Activated T-helper 2 cell treated with anti-CD3 and anti-CD28 coated beads, Interferon-gamma antibody, Interleukin-2, Interleukin-4, amounts not matched to agents 10 μg/mL and 5 μg/mL and 100 μg/mL, durations not matched to agents 14 hours and 24 hours and 36 hours (primary cell): ENCODE measurements at regions not wholly inside any gene's neighbourhood (a gene's known extent, or its start where the extent isn't known, plus 50 kb on each side); places are given as distances from the start of the nearest gene placed in this dataset.

Experiments
- DNase-seq: peaks from one replicate; pipeline ENCODE4 v3.0.0; 2021; ENCODE audit warnings: low spot score
- H3K27ac Mint-ChIP-seq: one replicate; pipeline ENCODE4 v1.8.0; 2021; ENCODE audit warnings: mixed read lengths
- H3K27me3 Mint-ChIP-seq: one replicate; pipeline ENCODE4 v1.8.0; 2021; ENCODE audit warnings: low read depth, mixed read lengths
- H3K36me3 Mint-ChIP-seq: one replicate; pipeline ENCODE4 v1.8.0; 2021; ENCODE audit warnings: low read depth, mixed read lengths
- H3K4me1 Mint-ChIP-seq: one replicate; pipeline ENCODE4 v1.8.0; 2021; ENCODE audit warnings: low read depth, mixed read lengths
- H3K4me3 Mint-ChIP-seq: one replicate; pipeline ENCODE4 v1.8.0; 2021; ENCODE audit warnings: low read depth, mild to moderate bottlenecking, moderate library complexity, mixed read lengths
- H3K9me3 Mint-ChIP-seq: one replicate; pipeline ENCODE4 v1.8.0; 2021; ENCODE audit warnings: mixed read lengths
- intact Hi-C: fragments of 100-400 bp; cut with micrococcal nuclease; formaldehyde crosslinking; loops from one replicate; pipeline ENCODE4 v1.15.1; 2023

DNA sequence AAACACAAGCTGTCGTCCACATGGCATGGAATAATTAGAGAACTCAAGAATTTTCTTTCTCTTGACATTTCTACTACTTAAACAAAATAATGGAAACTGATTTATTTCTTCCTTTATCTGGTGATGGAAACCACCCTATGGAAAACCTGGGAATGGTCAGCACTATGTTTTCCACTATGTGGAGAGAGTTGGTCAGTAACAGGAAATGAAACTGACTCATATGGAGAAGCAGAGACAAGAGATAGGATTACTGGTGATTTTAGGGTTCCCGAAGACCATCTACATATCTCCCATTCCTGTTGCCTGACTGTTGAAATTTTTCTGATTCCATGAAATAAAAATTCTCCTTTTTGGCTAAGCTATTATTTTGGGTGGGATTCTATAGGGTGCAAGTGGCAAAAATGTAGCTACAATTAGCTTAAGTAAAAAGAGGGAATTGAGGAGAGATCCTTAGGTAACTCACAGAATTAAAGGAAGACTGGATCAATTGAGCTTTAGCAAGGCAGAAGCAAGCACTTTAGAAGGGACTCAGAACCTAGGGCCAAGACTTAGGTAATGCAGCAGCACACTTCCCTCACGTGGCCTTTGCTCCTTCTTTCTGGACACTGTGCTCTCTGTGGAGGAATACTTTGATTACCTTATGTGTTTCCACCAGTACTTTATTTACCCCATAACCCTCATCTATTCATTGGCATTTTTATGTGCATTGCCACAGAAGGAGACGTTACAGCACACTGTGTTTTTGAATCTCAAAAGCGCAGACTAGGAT, 89.6 kb downstream of the LEPR start:
- no peak overlapping the region for H3K4me3 Mint-ChIP-seq
- no peak for DNase-seq
- H3K27me3 Mint-ChIP-seq, result peaks cover 3% of the 10 kb centered on the region
- H3K4me1 Mint-ChIP-seq, result peaks cover 2% of the 10 kb centered on the region
- H3K9me3 Mint-ChIP-seq, result no peaks in the 10 kb centered on the region
- H3K36me3 Mint-ChIP-seq, result no peaks in the 10 kb centered on the region
- no peak overlapping the region for H3K27ac Mint-ChIP-seq
- intact Hi-C loops, result no loop called here

DNA sequence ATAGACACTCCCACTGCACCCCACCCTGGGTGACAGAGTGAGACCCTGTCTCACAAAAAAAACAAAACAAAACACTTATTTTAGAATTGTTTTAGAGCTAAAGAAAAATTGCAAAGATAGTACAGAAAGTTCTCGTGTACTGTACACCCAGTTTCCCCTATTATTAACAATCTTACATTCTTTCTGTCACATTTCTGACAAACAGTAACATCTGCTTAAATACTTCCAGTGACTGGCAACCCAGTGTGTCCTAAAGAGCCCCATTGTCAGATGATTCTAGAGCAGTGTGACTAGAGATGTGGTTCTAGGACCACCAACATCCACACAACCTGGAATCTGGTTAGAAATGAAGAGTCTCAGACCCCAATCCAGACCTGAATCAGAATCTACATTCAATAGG, 90.5 kb downstream of the LEPR start:
- no peaks in the 10 kb centered on the region for H3K9me3 Mint-ChIP-seq
- no peaks in the 10 kb centered on the region for H3K27me3 Mint-ChIP-seq
- peaks cover 2% of the 10 kb centered on the region for H3K4me1 Mint-ChIP-seq
- H3K36me3 Mint-ChIP-seq, result no peaks in the 10 kb centered on the region
- DNase-seq, result no peak
- H3K4me3 Mint-ChIP-seq, result no peak overlapping the region
- H3K27ac Mint-ChIP-seq, result no peak overlapping the region
- intact Hi-C loops, result no loop called here

- Mint-ChIP-seq H3K4me3 (no peak overlapping the region), H3K4me1 (peaks cover 2% of the 10 kb centered on the region), H3K9me3 (no peaks in the 10 kb centered on the region), H3K36me3 (no peaks in the 10 kb centered on the region), H3K27ac (no peak overlapping the region), H3K27me3 (no peaks in the 10 kb centered on the region)
- intact Hi-C loops, result no loop called here
- DNase-seq, result no peak
These were observed 91.9 kb downstream of the LEPR start for GRCh38 chr1:65512383-65512782.

DNA sequence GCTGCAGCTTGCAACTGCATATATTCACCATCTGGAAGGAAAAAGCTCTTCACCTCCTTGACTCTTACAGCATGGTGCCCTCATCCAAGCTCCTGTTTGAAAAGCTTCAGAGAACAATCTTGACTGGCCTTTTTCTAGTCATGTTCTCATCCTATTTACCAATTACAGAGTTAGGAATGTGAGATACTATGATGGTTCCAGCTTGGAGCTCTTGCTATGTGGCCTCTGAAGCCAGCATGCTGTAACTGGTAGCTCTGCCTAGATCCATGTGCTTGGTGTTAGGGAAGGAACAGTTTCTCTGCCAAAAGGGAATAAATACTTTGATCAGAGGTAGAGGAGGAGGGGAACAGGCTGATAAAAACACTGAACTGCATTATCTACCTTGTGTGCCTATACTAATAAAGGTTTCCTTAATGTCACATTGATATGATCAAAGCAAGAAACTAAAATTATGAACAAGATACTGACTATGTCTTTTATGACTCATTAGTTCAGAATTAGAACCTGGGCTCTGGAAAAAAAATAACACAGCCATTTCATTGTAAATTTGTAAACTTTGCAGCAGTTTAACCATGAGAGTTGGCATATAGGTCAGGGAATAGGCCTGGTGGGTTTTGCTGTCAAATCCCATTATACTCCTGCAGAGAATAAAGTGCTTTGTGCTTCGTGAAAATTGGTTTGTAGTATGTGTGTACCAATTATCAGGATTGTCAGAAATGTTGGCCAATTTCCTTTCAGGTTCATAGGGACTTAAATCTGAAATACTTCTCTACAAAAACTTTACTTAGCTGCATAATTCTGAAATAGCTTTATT, 92.7 kb downstream of the LEPR start:
- Mint-ChIP-seq H3K27me3 (no peaks in the 10 kb centered on the region), H3K27ac (no peak overlapping the region), H3K9me3 (no peaks in the 10 kb centered on the region), H3K4me1 (peaks cover 2% of the 10 kb centered on the region), H3K4me3 (no peak overlapping the region), H3K36me3 (no peaks in the 10 kb centered on the region)
- DNase-seq, result no peak
- intact Hi-C loops, result no loop called here

DNA sequence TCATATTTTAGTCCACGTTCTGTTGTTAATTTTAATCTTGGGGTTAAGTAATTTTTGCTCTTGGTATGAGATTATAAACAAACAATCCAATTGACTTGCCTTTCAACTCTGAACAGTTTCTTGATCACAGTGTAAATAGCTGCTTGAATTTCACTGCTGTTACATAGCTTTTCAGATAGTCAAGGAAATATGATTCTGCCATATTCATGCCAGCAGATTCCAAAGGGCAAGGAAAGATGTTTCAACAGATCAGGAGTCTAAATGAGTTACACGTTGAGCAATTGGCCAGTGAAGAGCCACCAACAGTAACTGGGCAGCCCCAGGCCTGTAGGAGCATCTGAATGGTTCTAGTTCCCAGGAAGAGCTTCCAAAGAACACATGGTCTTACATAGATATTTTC, 93.6 kb downstream of the LEPR start:
- no peak for DNase-seq
- intact Hi-C loops, result no loop called here
- Mint-ChIP-seq H3K9me3 (no peaks in the 10 kb centered on the region), H3K27ac (no peak overlapping the region), H3K27me3 (no peaks in the 10 kb centered on the region), H3K4me1 (peaks cover 2% of the 10 kb centered on the region), H3K4me3 (no peak overlapping the region), H3K36me3 (no peaks in the 10 kb centered on the region)

- Mint-ChIP-seq H3K36me3 (no peaks in the 10 kb centered on the region), H3K9me3 (no peaks in the 10 kb centered on the region), H3K4me1 (peaks cover 4% of the 10 kb centered on the region), H3K4me3 (peak overlapping the region; percentile 18), H3K27ac (no peak overlapping the region), H3K27me3 (peaks cover 34% of the 10 kb centered on the region)
- intact Hi-C loops, result no loop called here
- no peak for DNase-seq
These were observed 104.4 kb downstream of the LEPR start for GRCh38 chr1:65524931-65525265.

- peaks cover 4% of the 10 kb centered on the region for H3K4me1 Mint-ChIP-seq
- H3K27ac Mint-ChIP-seq, result no peak overlapping the region
- H3K36me3 Mint-ChIP-seq, result no peaks in the 10 kb centered on the region
- H3K4me3 Mint-ChIP-seq, result peak overlapping the region; percentile 18
- intact Hi-C loops, result no loop called here
- H3K27me3 Mint-ChIP-seq, result peaks cover 34% of the 10 kb centered on the region
- no peaks in the 10 kb centered on the region for H3K9me3 Mint-ChIP-seq
- DNase-seq, result no peak
These were observed 105.0 kb downstream of the LEPR start for GRCh38 chr1:65525266-65526048.

GRCh38 chr1:65526049-65526556, 105.6 kb downstream of the LEPR start:
- H3K36me3 Mint-ChIP-seq, result no peaks in the 10 kb centered on the region
- intact Hi-C loops, result no loop called here
- DNase-seq, result no peak
- no peak overlapping the region for H3K4me3 Mint-ChIP-seq
- peaks cover 37% of the 10 kb centered on the region for H3K27me3 Mint-ChIP-seq
- peaks cover 4% of the 10 kb centered on the region for H3K4me1 Mint-ChIP-seq
- no peak overlapping the region for H3K27ac Mint-ChIP-seq
- H3K9me3 Mint-ChIP-seq, result no peaks in the 10 kb centered on the region

GRCh38 chr1:65527190-65527589, 106.7 kb downstream of the LEPR start:
- intact Hi-C loops, result no loop called here
- no peak for DNase-seq
- Mint-ChIP-seq H3K4me1 (peaks cover 4% of the 10 kb centered on the region), H3K27ac (no peak overlapping the region), H3K36me3 (no peaks in the 10 kb centered on the region), H3K27me3 (peaks cover 37% of the 10 kb centered on the region), H3K4me3 (no peak overlapping the region), H3K9me3 (no peaks in the 10 kb centered on the region)

GRCh38 chr1:65527707-65528503, 107.4 kb downstream of the LEPR start:
- DNase-seq, result no peak
- Mint-ChIP-seq H3K4me3 (no peak overlapping the region), H3K9me3 (no peaks in the 10 kb centered on the region), H3K36me3 (no peaks in the 10 kb centered on the region), H3K27me3 (peaks cover 37% of the 10 kb centered on the region), H3K4me1 (peaks cover 4% of the 10 kb centered on the region), H3K27ac (no peak overlapping the region)
- intact Hi-C loops, result no loop called here

DNA sequence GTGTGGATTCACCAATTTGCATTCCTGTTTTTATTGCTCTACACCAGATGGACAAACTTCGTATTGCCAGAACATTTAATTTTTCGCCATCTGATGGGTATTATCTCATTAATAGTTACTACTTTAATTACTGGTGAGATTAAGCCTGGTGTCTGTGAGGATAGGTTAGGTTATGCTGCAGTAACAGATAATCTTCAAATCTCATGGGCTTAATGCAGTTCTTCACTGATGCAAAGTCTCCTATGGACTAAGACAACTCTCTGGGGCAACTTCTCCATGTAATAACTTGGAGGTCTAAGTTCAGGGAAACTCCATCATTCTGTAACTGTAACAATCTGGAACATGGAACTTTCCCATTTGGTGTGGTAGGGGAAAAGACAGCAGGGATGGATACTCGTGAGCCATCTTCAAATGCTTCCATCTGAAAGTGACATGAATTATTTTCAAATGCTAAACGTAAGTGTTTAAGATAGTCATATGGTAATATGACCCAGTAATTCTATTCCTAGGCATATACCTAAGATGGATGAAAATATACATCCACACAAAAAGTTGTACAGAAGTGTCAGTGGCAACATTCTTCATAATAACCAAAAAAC, 111.6 kb downstream of the LEPR start:
- DNase-seq, result no peak
- Mint-ChIP-seq H3K4me1 (no peaks in the 10 kb centered on the region), H3K36me3 (no peaks in the 10 kb centered on the region), H3K27ac (no peak overlapping the region), H3K4me3 (no peak overlapping the region), H3K27me3 (peaks cover 13% of the 10 kb centered on the region), H3K9me3 (no peaks in the 10 kb centered on the region)
- intact Hi-C loops, result no loop called here

- Mint-ChIP-seq H3K27me3 (peaks cover 4% of the 10 kb centered on the region), H3K27ac (no peak overlapping the region), H3K9me3 (no peaks in the 10 kb centered on the region), H3K36me3 (no peaks in the 10 kb centered on the region), H3K4me1 (no peaks in the 10 kb centered on the region), H3K4me3 (no peak overlapping the region)
- intact Hi-C loops, result no loop called here
- no peak for DNase-seq
These were observed 115.5 kb downstream of the LEPR start for GRCh38 chr1:65535981-65536380.
